Neutrophil (primary cell): ENCODE measurements at regions not wholly inside any gene's neighbourhood (a gene's known extent, or its start where the extent isn't known, plus 50 kb on each side); places are given as distances from the start of the nearest gene placed in this dataset.
"Not testable (repeated sequence)": the region's sequence is repeated elsewhere in the genome, so short reads cannot be mapped to it uniquely, and the experiment has no call there.

Experiments used
- H3K27ac ChIP-seq: fragments of 200-600 bp; sonication (generic); 2 replicates; pipeline ENCODE4 v1.5.1; 2016; ENCODE audit warnings: mild to moderate bottlenecking, moderate library complexity
- H3K27me3 ChIP-seq: fragments of 200-600 bp; sonication (generic); 2 replicates; pipeline ENCODE4 v1.6.0; 2016; ENCODE audit warnings: mild to moderate bottlenecking
- H3K36me3 ChIP-seq: fragments of 200-600 bp; sonication (generic); 2 replicates; pipeline ENCODE4 v1.5.1; 2017
- H3K4me1 ChIP-seq, 2 experiments: fragments of 200-600 bp in 1 of 2; sonication (generic) in 1 of 2; 1 replicate in 1 of 2; 2 replicates in 1 of 2; pipeline versions ENCODE4 v1.5.1 to v1.6.1; 2013 to 2016; ENCODE audit warnings: low read depth in 1 of 2, low read length in 1 of 2, mild to moderate bottlenecking in 1 of 2, moderate library complexity in 1 of 2; ENCODE audit not compliant: control insufficient read depth in 1 of 2, insufficient read depth in 1 of 2
- H3K4me3 ChIP-seq, 2 experiments: fragments of 200-600 bp in 1 of 2; sonication (generic) in 1 of 2; 1 replicate in 1 of 2; 2 replicates in 1 of 2; pipeline ENCODE4 v1.5.1; 2013 to 2016; ENCODE audit warnings: low read depth in 1 of 2, low read length in 1 of 2, mild to moderate bottlenecking in 1 of 2, moderate library complexity in 1 of 2
- H3K9me3 ChIP-seq: fragments of 200-600 bp; sonication (generic); 2 replicates; pipeline ENCODE4 v1.5.1; 2016
- CTCF ChIP-seq: fragments of 200-600 bp; sonication (generic); IDR thresholded peaks from 2 replicates; pipeline ENCODE4 v1.5.1; 2016; ENCODE audit warnings: antibody characterized with exemption

GRCh38 chr15:87675271-87675670, 581.3 kb downstream of the NTRK3 start:
- H3K9me3 ChIP-seq, result no peaks in the 10 kb centered on the region
- H3K4me1 ChIP-seq, result no peaks in the 10 kb centered on the region
- no peaks in the 10 kb centered on the region for H3K36me3 ChIP-seq
- TF ChIP-seq CTCF, result no peak
- no peak overlapping the region for H3K4me3 ChIP-seq
- peaks cover 4% of the 10 kb centered on the region for H3K27me3 ChIP-seq
- H3K27ac ChIP-seq, result no peak overlapping the region

- Histone ChIP-seq H3K27me3 (peaks cover 4% of the 10 kb centered on the region), H3K9me3 (peaks cover 4% of the 10 kb centered on the region), H3K4me3 (no peak overlapping the region), H3K4me1 (no peaks in the 10 kb centered on the region), H3K27ac (no peak overlapping the region), H3K36me3 (no peaks in the 10 kb centered on the region)
- TF ChIP-seq CTCF, result no peak
Observed at GRCh38 chr15:87672309-87673288, 583.9 kb downstream of the NTRK3 start.

GRCh38 chr15:87671289-87671688, 585.2 kb downstream of the NTRK3 start:
- Histone ChIP-seq H3K4me3 (no peak overlapping the region), H3K36me3 (no peaks in the 10 kb centered on the region), H3K27ac (no peak overlapping the region), H3K27me3 (peaks cover 4% of the 10 kb centered on the region), H3K9me3 (peaks cover 4% of the 10 kb centered on the region), H3K4me1 (no peaks in the 10 kb centered on the region)
- TF ChIP-seq CTCF, result no peak

GRCh38 chr15:87669846-87670245, 586.7 kb downstream of the NTRK3 start:
- Histone ChIP-seq H3K27me3 (peaks cover 4% of the 10 kb centered on the region), H3K4me1 (no peaks in the 10 kb centered on the region), H3K27ac (no peak overlapping the region), H3K36me3 (no peaks in the 10 kb centered on the region), H3K9me3 (peaks cover 4% of the 10 kb centered on the region), H3K4me3 (no peak overlapping the region)
- TF ChIP-seq CTCF, result no peak

GRCh38 chr15:87668768-87669564, 587.6 kb downstream of the NTRK3 start:
- H3K27ac ChIP-seq, H3K36me3 ChIP-seq, H3K27me3 ChIP-seq, H3K9me3 ChIP-seq, H3K4me3 ChIP-seq, H3K4me1 ChIP-seq: not testable (repeated sequence)

GRCh38 chr15:87667643-87668042, 588.9 kb downstream of the NTRK3 start:
- TF ChIP-seq CTCF, result no peak
- H3K9me3 ChIP-seq, result peaks cover 8% of the 10 kb centered on the region
- H3K4me3 ChIP-seq, result no peak overlapping the region
- H3K36me3 ChIP-seq, result no peaks in the 10 kb centered on the region
- H3K4me1 ChIP-seq, result no peaks in the 10 kb centered on the region
- H3K27me3 ChIP-seq, result peaks cover 4% of the 10 kb centered on the region
- H3K27ac ChIP-seq, result no peak overlapping the region
